ENCODE measurements at regions not wholly inside any gene's neighbourhood (a gene's known extent, or its start where the extent isn't known, plus 50 kb on each side); places are given as distances from the start of the nearest gene placed in this dataset.

DNA sequence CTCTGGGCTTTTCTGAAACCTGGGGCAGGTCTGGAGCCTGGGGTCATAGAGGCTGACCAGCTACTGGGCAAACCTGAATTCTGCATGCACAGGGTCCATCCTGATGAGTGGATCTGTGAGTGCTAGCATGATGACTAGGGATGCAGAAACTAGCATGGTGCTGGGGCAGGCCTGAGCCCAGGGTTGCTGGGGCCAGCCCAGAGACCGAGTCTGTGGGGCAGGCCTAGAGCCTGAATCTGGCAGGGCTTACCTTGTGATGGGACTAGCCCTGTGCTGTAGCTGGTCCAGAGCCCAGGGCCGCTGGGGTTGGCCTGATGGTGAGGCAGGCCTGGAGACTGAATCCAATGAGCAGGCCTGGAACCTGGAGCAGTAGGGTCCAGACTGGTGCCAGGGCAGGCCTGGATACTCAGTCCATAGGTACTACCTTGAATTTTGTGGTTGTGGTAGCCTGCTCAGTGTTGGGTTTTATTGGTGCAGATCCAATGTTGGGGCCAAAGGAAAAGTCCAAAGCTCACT is 313.5 kb downstream of the TLR4 start:
- no peak for TF ChIP-seq POLR2AphosphoS5 (IDR thresholded peaks at IDR 0.05; ENCODE audit: low read depth, low read length)
- TF ChIP-seq, protein P1, sequence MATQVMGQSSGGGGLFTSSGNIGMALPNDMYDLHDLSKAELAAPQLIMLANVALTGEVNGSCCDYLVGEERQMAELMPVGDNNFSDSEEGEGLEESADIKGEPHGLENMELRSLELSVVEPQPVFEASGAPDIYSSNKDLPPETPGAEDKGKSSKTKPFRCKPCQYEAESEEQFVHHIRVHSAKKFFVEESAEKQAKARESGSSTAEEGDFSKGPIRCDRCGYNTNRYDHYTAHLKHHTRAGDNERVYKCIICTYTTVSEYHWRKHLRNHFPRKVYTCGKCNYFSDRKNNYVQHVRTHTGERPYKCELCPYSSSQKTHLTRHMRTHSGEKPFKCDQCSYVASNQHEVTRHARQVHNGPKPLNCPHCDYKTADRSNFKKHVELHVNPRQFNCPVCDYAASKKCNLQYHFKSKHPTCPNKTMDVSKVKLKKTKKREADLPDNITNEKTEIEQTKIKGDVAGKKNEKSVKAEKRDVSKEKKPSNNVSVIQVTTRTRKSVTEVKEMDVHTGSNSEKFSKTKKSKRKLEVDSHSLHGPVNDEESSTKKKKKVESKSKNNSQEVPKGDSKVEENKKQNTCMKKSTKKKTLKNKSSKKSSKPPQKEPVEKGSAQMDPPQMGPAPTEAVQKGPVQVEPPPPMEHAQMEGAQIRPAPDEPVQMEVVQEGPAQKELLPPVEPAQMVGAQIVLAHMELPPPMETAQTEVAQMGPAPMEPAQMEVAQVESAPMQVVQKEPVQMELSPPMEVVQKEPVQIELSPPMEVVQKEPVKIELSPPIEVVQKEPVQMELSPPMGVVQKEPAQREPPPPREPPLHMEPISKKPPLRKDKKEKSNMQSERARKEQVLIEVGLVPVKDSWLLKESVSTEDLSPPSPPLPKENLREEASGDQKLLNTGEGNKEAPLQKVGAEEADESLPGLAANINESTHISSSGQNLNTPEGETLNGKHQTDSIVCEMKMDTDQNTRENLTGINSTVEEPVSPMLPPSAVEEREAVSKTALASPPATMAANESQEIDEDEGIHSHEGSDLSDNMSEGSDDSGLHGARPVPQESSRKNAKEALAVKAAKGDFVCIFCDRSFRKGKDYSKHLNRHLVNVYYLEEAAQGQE (IDR thresholded peaks at IDR 0.05; ENCODE audit: insufficient read depth in 1 of 2, low read depth in 2 of 2, low read length in 2 of 2) = no peak
